WI38 (cell line): ENCODE measurements at regions not wholly inside any gene's neighbourhood (a gene's known extent, or its start where the extent isn't known, plus 50 kb on each side); places are given as distances from the start of the nearest gene placed in this dataset.

Experiments used
- H3K4me3 ChIP-seq: 2 replicates; pipeline ENCODE4 v1.5.1; 2011; ENCODE audit warnings: low read depth, mild to moderate bottlenecking, control low read depth, low read length
- TF ChIP-seq, protein P1 (sequence below): IDR thresholded peaks from 2 replicates; pipeline ENCODE4 v1.5.1; 2012; ENCODE audit warnings: low read depth, mild to moderate bottlenecking, control low read depth, low read length

DNA sequence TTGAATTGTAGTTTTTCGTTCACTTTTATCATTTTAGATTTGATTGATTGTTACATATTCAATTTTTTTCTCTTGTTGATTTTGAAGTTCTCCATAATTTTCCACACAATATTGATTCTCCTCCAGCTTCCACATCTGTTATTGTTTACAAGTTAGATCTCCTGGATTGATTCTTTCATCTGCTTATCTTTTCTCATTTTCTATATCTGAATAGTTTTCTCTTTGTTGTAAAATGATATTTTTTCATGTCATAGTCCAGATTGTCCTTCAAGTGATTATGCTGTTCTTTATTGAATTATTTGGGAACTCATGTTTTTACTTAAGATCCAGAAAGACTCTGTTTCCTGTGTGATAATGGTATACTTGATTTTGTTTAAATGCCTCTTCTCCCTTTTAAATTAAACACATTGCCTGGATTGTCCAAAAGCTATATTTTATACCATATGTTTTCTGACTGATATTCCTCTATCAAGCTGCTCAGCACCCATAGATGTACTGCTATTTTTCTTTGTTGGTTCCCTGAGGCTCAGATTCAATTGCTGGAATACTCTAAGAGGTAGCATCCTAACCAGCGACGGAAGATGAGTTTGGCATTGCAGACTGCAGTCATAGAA is 206.6 kb upstream of the PRR16 start:
- H3K4me3 ChIP-seq: no peak overlapping the region
- TF ChIP-seq, protein P1, sequence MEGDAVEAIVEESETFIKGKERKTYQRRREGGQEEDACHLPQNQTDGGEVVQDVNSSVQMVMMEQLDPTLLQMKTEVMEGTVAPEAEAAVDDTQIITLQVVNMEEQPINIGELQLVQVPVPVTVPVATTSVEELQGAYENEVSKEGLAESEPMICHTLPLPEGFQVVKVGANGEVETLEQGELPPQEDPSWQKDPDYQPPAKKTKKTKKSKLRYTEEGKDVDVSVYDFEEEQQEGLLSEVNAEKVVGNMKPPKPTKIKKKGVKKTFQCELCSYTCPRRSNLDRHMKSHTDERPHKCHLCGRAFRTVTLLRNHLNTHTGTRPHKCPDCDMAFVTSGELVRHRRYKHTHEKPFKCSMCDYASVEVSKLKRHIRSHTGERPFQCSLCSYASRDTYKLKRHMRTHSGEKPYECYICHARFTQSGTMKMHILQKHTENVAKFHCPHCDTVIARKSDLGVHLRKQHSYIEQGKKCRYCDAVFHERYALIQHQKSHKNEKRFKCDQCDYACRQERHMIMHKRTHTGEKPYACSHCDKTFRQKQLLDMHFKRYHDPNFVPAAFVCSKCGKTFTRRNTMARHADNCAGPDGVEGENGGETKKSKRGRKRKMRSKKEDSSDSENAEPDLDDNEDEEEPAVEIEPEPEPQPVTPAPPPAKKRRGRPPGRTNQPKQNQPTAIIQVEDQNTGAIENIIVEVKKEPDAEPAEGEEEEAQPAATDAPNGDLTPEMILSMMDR: no peak

DNA sequence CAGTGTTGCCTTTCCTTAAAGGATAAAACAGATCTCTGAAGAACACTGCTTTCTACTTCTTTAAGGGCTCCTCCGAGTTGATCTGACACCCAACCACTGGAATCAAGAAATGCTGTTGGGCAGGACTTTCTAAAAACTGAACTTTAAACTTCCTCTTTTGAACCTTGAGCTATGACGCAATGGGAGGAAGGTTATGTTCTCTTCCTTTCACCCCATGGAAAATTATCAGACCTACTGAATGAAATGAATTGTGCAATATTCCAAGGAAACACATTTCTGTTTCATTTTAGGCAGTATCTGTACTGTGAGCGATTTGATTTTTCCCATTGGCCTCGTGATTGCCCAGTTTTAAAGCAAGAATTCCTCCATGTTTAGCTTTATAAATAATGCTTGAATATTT is 206.0 kb upstream of the PRR16 start:
- TF ChIP-seq, protein P1: no peak

DNA sequence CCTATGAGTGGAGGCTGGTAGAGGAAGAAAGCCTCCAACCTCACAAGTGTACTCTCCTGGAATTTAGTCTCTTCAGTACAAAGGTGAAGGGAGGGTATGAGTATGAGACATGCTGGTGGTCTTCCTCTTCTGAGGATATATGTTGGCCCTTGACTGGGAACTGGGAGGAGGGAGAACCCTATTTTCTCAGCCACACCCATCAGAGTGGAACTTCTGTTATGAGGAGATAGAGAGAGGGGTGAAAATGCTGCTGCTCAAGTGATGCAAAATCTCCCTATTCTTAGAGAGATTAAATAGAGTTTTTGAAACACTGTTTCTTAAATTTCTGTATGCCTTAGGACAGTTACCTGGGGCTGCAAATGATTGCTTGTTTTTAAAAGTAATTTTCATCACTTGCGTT is 203.4 kb upstream of the PRR16 start:
- no peak overlapping the region for H3K4me3 ChIP-seq
- TF ChIP-seq, protein P1: no peak

More for the DNA sequence above, 206.0 kb upstream of the PRR16 start:
- H3K4me3 ChIP-seq: no peak overlapping the region

DNA sequence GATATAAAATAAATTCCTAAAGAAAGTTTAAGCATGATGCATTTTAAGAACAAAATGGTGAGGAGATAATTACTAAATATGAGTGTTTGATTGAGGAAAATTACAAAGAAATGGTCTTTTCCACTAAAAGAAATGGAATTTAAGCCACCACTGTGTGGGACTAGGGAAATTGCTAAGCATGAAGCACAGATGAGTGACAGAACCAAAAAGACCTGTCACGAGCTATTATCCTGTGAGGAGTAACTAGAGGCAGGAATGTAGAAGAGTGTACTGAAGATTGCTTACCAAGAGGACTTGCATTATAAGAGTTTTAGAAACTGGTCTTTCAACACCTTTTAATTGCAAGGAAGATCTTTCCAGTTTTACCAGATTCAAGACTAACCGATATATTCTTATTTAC is 193.6 kb upstream of the PRR16 start:
- no peak overlapping the region for H3K4me3 ChIP-seq
- TF ChIP-seq, protein P1: no peak

DNA sequence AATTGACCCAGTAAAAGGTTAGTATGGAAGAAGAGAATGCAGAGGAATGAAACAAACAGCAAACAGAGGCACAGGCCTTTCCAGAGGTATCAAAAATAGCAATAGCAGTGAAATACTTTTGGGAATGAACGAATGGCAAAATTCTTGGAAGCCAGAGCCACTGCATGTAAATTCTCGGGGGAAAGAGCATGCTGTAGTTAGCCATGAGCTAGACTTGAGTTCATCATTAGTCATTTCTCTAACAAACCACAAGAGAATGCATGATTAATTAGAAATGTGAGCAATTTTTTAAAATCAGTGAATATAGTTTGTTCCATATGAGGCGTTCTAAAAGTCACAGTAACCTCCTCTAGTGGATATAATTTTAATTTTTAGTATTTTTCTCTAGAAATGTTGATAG is 170.3 kb upstream of the PRR16 start:
- TF ChIP-seq, protein P1: no peak
- H3K4me3 ChIP-seq: no peak overlapping the region

DNA sequence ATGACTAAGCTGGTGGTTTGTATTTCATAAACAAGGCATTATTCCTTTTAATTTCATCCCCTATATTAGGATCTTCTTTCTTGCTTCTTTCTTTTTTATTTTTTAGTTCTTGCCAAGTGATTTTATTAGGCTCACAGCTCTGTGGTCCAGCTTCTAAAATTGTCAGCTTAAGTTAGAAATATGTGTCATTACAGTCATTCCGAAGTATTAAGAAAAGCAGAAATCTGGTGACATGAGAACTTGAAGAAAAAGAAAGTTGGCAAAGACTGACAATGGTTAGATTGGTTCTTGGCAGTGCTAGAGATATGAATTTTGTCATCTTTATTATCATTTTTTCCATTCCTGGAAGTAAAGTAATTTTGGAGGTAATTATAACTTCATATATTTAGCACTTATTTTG is 166.5 kb upstream of the PRR16 start:
- TF ChIP-seq, protein P1: no peak
- H3K4me3 ChIP-seq: no peak overlapping the region

DNA sequence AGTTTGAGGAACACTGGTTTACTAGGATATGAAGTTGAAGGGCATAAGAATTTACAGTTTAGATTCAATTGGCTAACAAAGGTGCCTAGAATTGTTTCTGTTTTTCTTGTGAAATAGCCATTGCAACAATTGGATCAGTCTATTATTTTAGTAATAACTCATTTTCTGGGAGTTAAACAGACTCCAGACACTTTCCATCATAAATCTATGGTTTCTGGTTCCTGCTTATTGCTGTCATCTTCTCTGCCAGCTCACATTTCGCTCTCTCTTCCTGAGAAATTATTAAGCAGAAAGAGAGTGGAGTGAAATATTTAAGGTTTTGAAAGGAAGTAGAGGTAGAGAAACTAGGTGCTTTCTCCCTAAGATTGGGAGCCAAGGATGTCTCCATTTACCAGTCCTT is 165.1 kb upstream of the PRR16 start:
- TF ChIP-seq, protein P1: no peak
- H3K4me3 ChIP-seq: no peak overlapping the region
